GM23338 (cell line): ENCODE measurements at regions not wholly inside any gene's neighbourhood (a gene's known extent, or its start where the extent isn't known, plus 50 kb on each side); places are given as distances from the start of the nearest gene placed in this dataset.

ENCODE experiments used
- CREB1 ChIP-seq: fragments of 250-450 bp; sonication (Bioruptor Pico); IDR thresholded peaks from 2 replicates; pipeline ENCODE4 v1.5.0; 2020; ENCODE audit warnings: low read depth, mild to moderate bottlenecking, moderate library complexity
- EZH2 ChIP-seq: fragments of 200-600 bp; sonication (generic); IDR thresholded peaks from one replicate; pipeline ENCODE4 v1.8.0; 2017; ENCODE audit warnings: antibody characterized with exemption, mild to moderate bottlenecking, low read depth; ENCODE audit not compliant: unreplicated experiment
- EZH2phosphoT487 ChIP-seq: fragments of 200-600 bp; sonication (generic); IDR thresholded peaks from one replicate; pipeline ENCODE4 v1.8.1; 2018; ENCODE audit warnings: antibody characterized with exemption; ENCODE audit not compliant: unreplicated experiment
- POLR2AphosphoS5 ChIP-seq: IDR thresholded peaks from 2 replicates; pipeline ENCODE4 v1.6.1; 2016; ENCODE audit warnings: antibody characterized with exemption, low read depth
- STAT1 ChIP-seq: IDR thresholded peaks from one replicate; pipeline ENCODE4 v1.6.1; 2016; ENCODE audit warnings: antibody characterized with exemption; ENCODE audit not compliant: unreplicated experiment
- ZNF331 ChIP-seq: fragments of 250-450 bp; sonication (Bioruptor Pico); IDR thresholded peaks from 2 replicates; pipeline ENCODE4 v1.5.0; 2020; ENCODE audit warnings: low read depth, mild to moderate bottlenecking, moderate library complexity
- ZNF462 ChIP-seq: fragments of 250-450 bp; sonication (Bioruptor Pico); IDR thresholded peaks from 2 replicates; pipeline ENCODE4 v1.5.0; 2020; ENCODE audit warnings: mild to moderate bottlenecking, moderate library complexity
- TF ChIP-seq, protein P1 (sequence below): IDR thresholded peaks from one replicate; pipeline ENCODE4 v1.6.1; 2018; ENCODE audit warnings: antibody characterized with exemption; ENCODE audit not compliant: unreplicated experiment
- TF ChIP-seq, protein P2 (sequence below), 2 experiments: fragments of 200-600 bp in 1 of 2; sonication (generic) in 1 of 2; conservative IDR thresholded peaks; 2 replicates each; pipeline versions ENCODE4 v1.5.1 to v1.6.1; 2016 to 2017; ENCODE audit warnings: antibody characterized with exemption in 2 of 2, low read depth in 2 of 2, mild to moderate bottlenecking in 2 of 2, moderate library complexity in 1 of 2
- TF ChIP-seq, protein P3 (sequence below): IDR thresholded peaks from 2 replicates; pipeline ENCODE4 v1.6.1; 2016; ENCODE audit warnings: antibody characterized with exemption

- TF ChIP-seq EZH2 (no peak), ZNF331 (CRISPR knock-in tag) (no peak), POLR2AphosphoS5 (no peak), EZH2phosphoT487 (no peak), ZNF462 (CRISPR knock-in tag) (no peak), CREB1 (no peak), STAT1 (no peak)
- TF ChIP-seq, protein P1, sequence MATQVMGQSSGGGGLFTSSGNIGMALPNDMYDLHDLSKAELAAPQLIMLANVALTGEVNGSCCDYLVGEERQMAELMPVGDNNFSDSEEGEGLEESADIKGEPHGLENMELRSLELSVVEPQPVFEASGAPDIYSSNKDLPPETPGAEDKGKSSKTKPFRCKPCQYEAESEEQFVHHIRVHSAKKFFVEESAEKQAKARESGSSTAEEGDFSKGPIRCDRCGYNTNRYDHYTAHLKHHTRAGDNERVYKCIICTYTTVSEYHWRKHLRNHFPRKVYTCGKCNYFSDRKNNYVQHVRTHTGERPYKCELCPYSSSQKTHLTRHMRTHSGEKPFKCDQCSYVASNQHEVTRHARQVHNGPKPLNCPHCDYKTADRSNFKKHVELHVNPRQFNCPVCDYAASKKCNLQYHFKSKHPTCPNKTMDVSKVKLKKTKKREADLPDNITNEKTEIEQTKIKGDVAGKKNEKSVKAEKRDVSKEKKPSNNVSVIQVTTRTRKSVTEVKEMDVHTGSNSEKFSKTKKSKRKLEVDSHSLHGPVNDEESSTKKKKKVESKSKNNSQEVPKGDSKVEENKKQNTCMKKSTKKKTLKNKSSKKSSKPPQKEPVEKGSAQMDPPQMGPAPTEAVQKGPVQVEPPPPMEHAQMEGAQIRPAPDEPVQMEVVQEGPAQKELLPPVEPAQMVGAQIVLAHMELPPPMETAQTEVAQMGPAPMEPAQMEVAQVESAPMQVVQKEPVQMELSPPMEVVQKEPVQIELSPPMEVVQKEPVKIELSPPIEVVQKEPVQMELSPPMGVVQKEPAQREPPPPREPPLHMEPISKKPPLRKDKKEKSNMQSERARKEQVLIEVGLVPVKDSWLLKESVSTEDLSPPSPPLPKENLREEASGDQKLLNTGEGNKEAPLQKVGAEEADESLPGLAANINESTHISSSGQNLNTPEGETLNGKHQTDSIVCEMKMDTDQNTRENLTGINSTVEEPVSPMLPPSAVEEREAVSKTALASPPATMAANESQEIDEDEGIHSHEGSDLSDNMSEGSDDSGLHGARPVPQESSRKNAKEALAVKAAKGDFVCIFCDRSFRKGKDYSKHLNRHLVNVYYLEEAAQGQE, result no peak
- TF ChIP-seq, protein P2, sequence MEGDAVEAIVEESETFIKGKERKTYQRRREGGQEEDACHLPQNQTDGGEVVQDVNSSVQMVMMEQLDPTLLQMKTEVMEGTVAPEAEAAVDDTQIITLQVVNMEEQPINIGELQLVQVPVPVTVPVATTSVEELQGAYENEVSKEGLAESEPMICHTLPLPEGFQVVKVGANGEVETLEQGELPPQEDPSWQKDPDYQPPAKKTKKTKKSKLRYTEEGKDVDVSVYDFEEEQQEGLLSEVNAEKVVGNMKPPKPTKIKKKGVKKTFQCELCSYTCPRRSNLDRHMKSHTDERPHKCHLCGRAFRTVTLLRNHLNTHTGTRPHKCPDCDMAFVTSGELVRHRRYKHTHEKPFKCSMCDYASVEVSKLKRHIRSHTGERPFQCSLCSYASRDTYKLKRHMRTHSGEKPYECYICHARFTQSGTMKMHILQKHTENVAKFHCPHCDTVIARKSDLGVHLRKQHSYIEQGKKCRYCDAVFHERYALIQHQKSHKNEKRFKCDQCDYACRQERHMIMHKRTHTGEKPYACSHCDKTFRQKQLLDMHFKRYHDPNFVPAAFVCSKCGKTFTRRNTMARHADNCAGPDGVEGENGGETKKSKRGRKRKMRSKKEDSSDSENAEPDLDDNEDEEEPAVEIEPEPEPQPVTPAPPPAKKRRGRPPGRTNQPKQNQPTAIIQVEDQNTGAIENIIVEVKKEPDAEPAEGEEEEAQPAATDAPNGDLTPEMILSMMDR (conservative IDR thresholded peaks at IDR 0.05; ENCODE audit: low read depth in 2 of 2), result peak; percentile 43 to 57
- TF ChIP-seq, protein P3, sequence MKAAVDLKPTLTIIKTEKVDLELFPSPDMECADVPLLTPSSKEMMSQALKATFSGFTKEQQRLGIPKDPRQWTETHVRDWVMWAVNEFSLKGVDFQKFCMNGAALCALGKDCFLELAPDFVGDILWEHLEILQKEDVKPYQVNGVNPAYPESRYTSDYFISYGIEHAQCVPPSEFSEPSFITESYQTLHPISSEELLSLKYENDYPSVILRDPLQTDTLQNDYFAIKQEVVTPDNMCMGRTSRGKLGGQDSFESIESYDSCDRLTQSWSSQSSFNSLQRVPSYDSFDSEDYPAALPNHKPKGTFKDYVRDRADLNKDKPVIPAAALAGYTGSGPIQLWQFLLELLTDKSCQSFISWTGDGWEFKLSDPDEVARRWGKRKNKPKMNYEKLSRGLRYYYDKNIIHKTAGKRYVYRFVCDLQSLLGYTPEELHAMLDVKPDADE, result no peak
Measured at GRCh38 chr3:178083906-178084866, 452.1 kb upstream of the KCNMB2 start.
